ENCODE measurements at regions not wholly inside any gene's neighbourhood (a gene's known extent, or its start where the extent isn't known, plus 50 kb on each side); places are given as distances from the start of the nearest gene placed in this dataset.

- DNase-seq (ENCODE audit: low spot score) (no peak), ATAC-seq (no peak)
- Mint-ChIP-seq H3K9me3 (no peaks in the 10 kb centered on the region), H3K27ac (no peak overlapping the region), H3K27me3 (peaks cover 0 to 2% of the 10 kb centered on the region in 2 donors), H3K36me3 (no peaks in the 10 kb centered on the region), H3K4me1 (ENCODE audit: low read depth in 2 of 2) (no peaks in the 10 kb centered on the region), H3K4me3 (no peak overlapping the region)
Observed at GRCh38 chr18:76113101-76113500, 381.9 kb downstream of the ZNF516 start.

DNA sequence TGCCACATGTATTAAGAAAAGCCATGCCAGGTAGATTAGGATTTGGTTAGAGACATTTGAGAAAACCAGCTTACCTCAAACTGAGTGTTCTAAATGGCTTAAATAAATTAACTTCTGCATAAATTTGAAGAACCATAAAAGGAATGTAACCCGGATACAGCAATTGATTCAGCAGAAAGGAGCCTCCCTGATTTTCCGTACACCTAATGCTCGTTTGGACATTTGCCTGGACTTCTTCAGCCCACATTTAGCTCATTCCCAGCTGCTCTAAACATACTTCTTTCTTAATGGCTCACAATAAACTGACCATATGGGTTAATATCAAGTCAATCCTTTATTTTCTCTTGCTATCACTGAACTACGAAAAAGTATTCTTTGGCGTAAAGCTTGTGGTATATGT, 392.4 kb downstream of the ZNF516 start:
- H3K4me3 Mint-ChIP-seq: no peak overlapping the region
- ATAC-seq (no peak), DNase-seq (ENCODE audit: low spot score) (no peak)
- no peaks in the 10 kb centered on the region for H3K4me1 Mint-ChIP-seq (ENCODE audit: low read depth in 2 of 2)
- no peaks in the 10 kb centered on the region for H3K27me3 Mint-ChIP-seq
- H3K36me3 Mint-ChIP-seq: no peaks in the 10 kb centered on the region
- no peak overlapping the region for H3K27ac Mint-ChIP-seq
- peaks cover 7% of the 10 kb centered on the region for H3K9me3 Mint-ChIP-seq

DNA sequence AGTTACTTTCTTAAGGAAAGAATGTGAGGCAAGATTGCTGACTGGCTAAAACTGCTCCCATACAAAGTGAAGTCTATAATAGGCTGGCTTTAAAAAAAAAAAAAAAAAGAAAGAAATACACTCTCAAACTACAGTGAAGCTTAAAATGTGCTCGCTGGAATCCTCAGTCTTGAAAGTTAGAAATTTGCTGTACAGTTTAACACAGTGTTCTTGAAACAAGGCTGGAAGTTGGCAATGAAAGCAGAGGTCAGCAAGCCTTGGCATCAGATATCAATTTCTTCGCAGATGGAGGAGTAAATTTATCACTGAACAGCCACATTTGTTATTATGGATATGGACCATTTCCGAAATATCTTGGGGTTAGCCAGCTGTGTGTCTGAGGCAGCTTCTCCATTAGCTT, 392.9 kb downstream of the ZNF516 start:
- Mint-ChIP-seq H3K9me3 (peaks cover 7% of the 10 kb centered on the region), H3K36me3 (no peaks in the 10 kb centered on the region), H3K4me3 (no peak overlapping the region), H3K27me3 (no peaks in the 10 kb centered on the region), H3K4me1 (ENCODE audit: low read depth in 2 of 2) (no peaks in the 10 kb centered on the region), H3K27ac (no peak overlapping the region)
- ATAC-seq (no peak), DNase-seq (ENCODE audit: low spot score) (no peak)

- DNase-seq (ENCODE audit: low spot score): no peak
- H3K27me3 Mint-ChIP-seq: no peaks in the 10 kb centered on the region
- ATAC-seq: no peak
Observed at GRCh38 chr18:76099931-76100457, 395.0 kb downstream of the ZNF516 start.

DNA sequence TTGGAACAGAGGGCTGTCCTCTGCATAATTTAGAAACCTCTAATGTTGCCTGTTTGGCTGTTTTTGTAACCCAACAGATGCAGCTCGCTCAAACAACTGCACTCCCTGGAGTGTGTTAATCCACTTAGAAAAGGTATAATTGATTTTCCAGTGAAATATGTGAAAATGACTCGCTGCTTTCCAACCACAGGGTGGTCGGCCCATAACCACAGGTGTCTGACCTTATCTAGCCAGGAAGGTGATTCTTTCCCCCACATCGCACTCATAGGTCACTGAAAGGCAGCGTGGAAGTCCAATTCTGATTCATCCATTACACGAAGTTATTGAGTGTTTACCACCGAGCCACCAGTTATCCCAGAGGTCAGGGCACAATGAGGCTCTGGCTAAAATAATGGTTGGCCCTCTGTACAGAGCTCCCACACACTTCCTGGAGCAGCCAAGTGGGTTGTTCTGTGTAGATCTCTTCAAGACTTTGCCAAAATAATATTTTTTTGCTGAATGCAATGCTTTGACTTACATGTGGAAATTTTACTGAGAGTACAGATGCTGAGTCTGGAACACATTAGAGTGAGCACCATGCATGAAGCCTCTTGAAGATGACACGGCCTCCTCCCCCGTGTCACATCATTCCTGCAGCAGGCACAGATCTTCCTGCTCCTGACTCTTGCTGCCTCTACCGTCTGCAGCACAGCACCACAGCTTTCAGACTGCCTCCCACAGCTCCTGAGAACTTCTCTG, 396.2 kb downstream of the ZNF516 start:
- no peaks in the 10 kb centered on the region for H3K36me3 Mint-ChIP-seq
- no peak for DNase-seq (ENCODE audit: low spot score)
- no peaks in the 10 kb centered on the region for H3K4me1 Mint-ChIP-seq (ENCODE audit: low read depth in 2 of 2)
- no peak for ATAC-seq
- no peaks in the 10 kb centered on the region for H3K27me3 Mint-ChIP-seq
- no peak overlapping the region for H3K27ac Mint-ChIP-seq
- peaks cover 8% of the 10 kb centered on the region for H3K9me3 Mint-ChIP-seq
- no peak overlapping the region for H3K4me3 Mint-ChIP-seq

More at GRCh38 chr18:76099931-76100457, 395.0 kb downstream of the ZNF516 start:
- no peak overlapping the region for H3K4me3 Mint-ChIP-seq
- no peak overlapping the region for H3K27ac Mint-ChIP-seq
- H3K4me1 Mint-ChIP-seq (ENCODE audit: low read depth in 2 of 2): no peaks in the 10 kb centered on the region
- no peaks in the 10 kb centered on the region for H3K36me3 Mint-ChIP-seq
- peaks cover 7% of the 10 kb centered on the region for H3K9me3 Mint-ChIP-seq

DNA sequence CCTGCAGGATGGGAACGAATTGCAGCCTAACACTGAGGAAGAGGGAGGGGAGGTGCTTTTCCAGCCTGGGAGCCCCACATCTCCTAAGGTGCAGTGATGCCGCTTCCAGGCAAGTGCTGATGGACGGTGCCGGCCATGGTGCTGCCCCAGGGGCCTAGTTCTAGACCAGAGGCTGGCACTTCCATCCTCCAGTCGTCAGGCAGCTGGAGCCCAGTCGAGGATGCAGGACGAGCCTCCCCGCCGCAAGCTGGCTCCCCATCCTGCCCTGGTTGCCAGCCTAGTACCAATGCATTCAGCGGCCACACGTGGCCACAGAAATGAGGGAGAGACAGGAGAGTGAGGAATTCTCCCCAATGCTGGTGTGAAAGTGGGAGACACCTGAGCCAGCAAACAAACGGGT, 413.5 kb downstream of the ZNF516 start:
- H3K27ac Mint-ChIP-seq: no peak overlapping the region
- H3K27me3 Mint-ChIP-seq: no peaks in the 10 kb centered on the region
- ATAC-seq (no peak), DNase-seq (ENCODE audit: low spot score) (no peak)
- H3K9me3 Mint-ChIP-seq: no peaks in the 10 kb centered on the region
- H3K4me1 Mint-ChIP-seq (ENCODE audit: low read depth in 2 of 2): no peaks in the 10 kb centered on the region
- no peak overlapping the region for H3K4me3 Mint-ChIP-seq
- no peaks in the 10 kb centered on the region for H3K36me3 Mint-ChIP-seq

- Mint-ChIP-seq H3K27me3 (peaks cover 0 to 5% of the 10 kb centered on the region in 2 donors), H3K36me3 (no peaks in the 10 kb centered on the region), H3K27ac (no peak overlapping the region), H3K4me3 (no peak overlapping the region), H3K4me1 (ENCODE audit: low read depth in 2 of 2) (no peaks in the 10 kb centered on the region), H3K9me3 (no peaks in the 10 kb centered on the region)
- DNase-seq (ENCODE audit: low spot score) (no peak), ATAC-seq (no peak)
Observed at GRCh38 chr18:76080430-76080829, 414.6 kb downstream of the ZNF516 start.

- Mint-ChIP-seq H3K36me3 (no peaks in the 10 kb centered on the region), H3K4me1 (ENCODE audit: low read depth in 2 of 2) (no peaks in the 10 kb centered on the region), H3K27ac (no peak overlapping the region), H3K27me3 (peaks cover 3 to 13% of the 10 kb centered on the region in 2 donors), H3K9me3 (no peaks in the 10 kb centered on the region), H3K4me3 (no peak overlapping the region)
- ATAC-seq (peak in 1 of 2 donors; percentile 24), DNase-seq (ENCODE audit: low spot score) (no peak)
Observed at GRCh38 chr18:76075777-76076176, 419.3 kb downstream of the ZNF516 start.

- no peaks in the 10 kb centered on the region for H3K9me3 Mint-ChIP-seq
- no peak for ATAC-seq
- H3K36me3 Mint-ChIP-seq: no peaks in the 10 kb centered on the region
- DNase-seq (ENCODE audit: low spot score): no peak
- H3K27me3 Mint-ChIP-seq: peaks cover 4 to 7% of the 10 kb centered on the region in 2 donors
- no peaks in the 10 kb centered on the region for H3K4me1 Mint-ChIP-seq (ENCODE audit: low read depth in 2 of 2)
- H3K4me3 Mint-ChIP-seq: no peak overlapping the region
- no peak overlapping the region for H3K27ac Mint-ChIP-seq
Observed at GRCh38 chr18:76064998-76065397, 430.0 kb downstream of the ZNF516 start.

- no peak for ATAC-seq
- Mint-ChIP-seq H3K27me3 (no peaks in the 10 kb centered on the region), H3K4me1 (ENCODE audit: low read depth in 2 of 2) (no peaks in the 10 kb centered on the region), H3K4me3 (no peak overlapping the region), H3K9me3 (no peaks in the 10 kb centered on the region), H3K27ac (no peak overlapping the region), H3K36me3 (no peaks in the 10 kb centered on the region)
- DNase-seq (ENCODE audit: low spot score): no peak
Observed at GRCh38 chr18:76058146-76058545, 436.9 kb downstream of the ZNF516 start.

DNA sequence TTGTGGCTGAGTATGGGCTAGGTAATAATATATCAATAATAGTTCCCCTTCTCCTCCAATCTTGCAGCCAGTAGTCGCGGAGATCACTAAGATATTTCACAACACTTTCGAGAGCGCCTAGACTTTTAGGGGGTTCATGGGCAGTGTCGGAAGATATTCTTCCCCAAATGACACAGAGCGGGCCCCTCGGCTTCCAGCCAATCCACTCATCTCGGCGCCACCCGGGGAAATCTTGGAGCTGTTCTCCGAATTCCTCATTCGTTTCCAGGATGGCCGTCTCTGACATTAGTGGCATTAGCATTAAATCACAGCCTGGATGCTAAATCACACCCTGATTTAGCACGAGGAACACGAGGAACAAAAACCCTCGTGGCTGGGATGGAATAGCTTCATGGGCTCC, 437.7 kb downstream of the ZNF516 start:
- no peak overlapping the region for H3K4me3 Mint-ChIP-seq
- DNase-seq (ENCODE audit: low spot score): no peak
- H3K27ac Mint-ChIP-seq: no peak overlapping the region
- no peaks in the 10 kb centered on the region for H3K36me3 Mint-ChIP-seq
- H3K27me3 Mint-ChIP-seq: no peaks in the 10 kb centered on the region
- ATAC-seq: no peak
- H3K9me3 Mint-ChIP-seq: no peaks in the 10 kb centered on the region
- H3K4me1 Mint-ChIP-seq (ENCODE audit: low read depth in 2 of 2): no peaks in the 10 kb centered on the region

GRCh38 chr18:76056471-76057110, 438.5 kb downstream of the ZNF516 start:
- H3K9me3 Mint-ChIP-seq: no peaks in the 10 kb centered on the region
- no peak overlapping the region for H3K4me3 Mint-ChIP-seq
- H3K4me1 Mint-ChIP-seq (ENCODE audit: low read depth in 2 of 2): no peaks in the 10 kb centered on the region
- H3K27ac Mint-ChIP-seq: no peak overlapping the region
- no peaks in the 10 kb centered on the region for H3K36me3 Mint-ChIP-seq
- ATAC-seq: no peak
- no peaks in the 10 kb centered on the region for H3K27me3 Mint-ChIP-seq
- no peak for DNase-seq (ENCODE audit: low spot score)

GRCh38 chr18:76055578-76055977, 439.5 kb downstream of the ZNF516 start:
- no peak overlapping the region for H3K4me3 Mint-ChIP-seq
- H3K9me3 Mint-ChIP-seq: no peaks in the 10 kb centered on the region
- no peak overlapping the region for H3K27ac Mint-ChIP-seq
- H3K27me3 Mint-ChIP-seq: no peaks in the 10 kb centered on the region
- DNase-seq (ENCODE audit: low spot score) (no peak), ATAC-seq (no peak)
- no peaks in the 10 kb centered on the region for H3K36me3 Mint-ChIP-seq
- H3K4me1 Mint-ChIP-seq (ENCODE audit: low read depth in 2 of 2): no peaks in the 10 kb centered on the region

GRCh38 chr18:76055025-76055424, 440.0 kb downstream of the ZNF516 start:
- H3K9me3 Mint-ChIP-seq: no peaks in the 10 kb centered on the region

More at GRCh38 chr18:76055025-76055424, 440.0 kb downstream of the ZNF516 start:
- ATAC-seq (peak in 1 of 2 donors; percentile 41), DNase-seq (ENCODE audit: low spot score) (no peak)
- no peaks in the 10 kb centered on the region for H3K4me1 Mint-ChIP-seq (ENCODE audit: low read depth in 2 of 2)
- no peak overlapping the region for H3K4me3 Mint-ChIP-seq
- H3K27me3 Mint-ChIP-seq: no peaks in the 10 kb centered on the region
- no peak overlapping the region for H3K27ac Mint-ChIP-seq
- no peaks in the 10 kb centered on the region for H3K36me3 Mint-ChIP-seq
